Spleen (tissue), 7 donors: ENCODE measurements at regions not wholly inside any gene's neighbourhood (a gene's known extent, or its start where the extent isn't known, plus 50 kb on each side); places are given as distances from the start of the nearest gene placed in this dataset.

Experiments used
- CTCF ChIP-seq, 11 experiments: fragments of 200-600 bp in 7 of 11; fragments of 450-650 bp in 4 of 11; sonication (generic) in 4 of 11; IDR thresholded peaks in 8 of 11; conservative IDR thresholded peaks in 3 of 11; 1 replicate in 7 of 11; 2 replicates in 4 of 11; pipeline versions ENCODE4 v1.4.0 to v1.8.0; 2016 to 2021; ENCODE audit warnings: antibody characterized with exemption in 11 of 11, inconsistent platforms in 4 of 11, mild to moderate bottlenecking in 1 of 11
- POLR2A ChIP-seq, 3 donors: fragments of 450-650 bp; IDR thresholded peaks; one replicate each; pipeline ENCODE4 v1.5.1; 2017; ENCODE audit warnings: antibody characterized with exemption in 3 of 3, mild to moderate bottlenecking in 1 of 3
- POLR2AphosphoS5 ChIP-seq, 3 donors: sonication (generic); formaldehyde crosslinking; IDR thresholded peaks; one replicate each; pipeline ENCODE4 v1.5.1; 2017; ENCODE audit warnings: antibody characterized with exemption in 3 of 3
- donor health status: DM: no; HTN: no; CAD: no; lungs with moderate emphysema.
- donor health status: DM: no; HTN: no; CAD: no.
- donor health status: DM: no; HTN: no; CAD: no.

GRCh38 chr7:45404622-45405021 lies 169.5 kb upstream of the ADCY1 start:
- TF ChIP-seq CTCF (IDR thresholded peaks at IDR 0.05 in 8 of 11, conservative IDR thresholded peaks at IDR 0.05 in 3 of 11) (no peak), POLR2A (IDR thresholded peaks at IDR 0.05) (no peak), POLR2AphosphoS5 (IDR thresholded peaks at IDR 0.05) (no peak)
